ENCODE measurements at regions not wholly inside any gene's neighbourhood (a gene's known extent, or its start where the extent isn't known, plus 50 kb on each side); places are given as distances from the start of the nearest gene placed in this dataset.

DNA sequence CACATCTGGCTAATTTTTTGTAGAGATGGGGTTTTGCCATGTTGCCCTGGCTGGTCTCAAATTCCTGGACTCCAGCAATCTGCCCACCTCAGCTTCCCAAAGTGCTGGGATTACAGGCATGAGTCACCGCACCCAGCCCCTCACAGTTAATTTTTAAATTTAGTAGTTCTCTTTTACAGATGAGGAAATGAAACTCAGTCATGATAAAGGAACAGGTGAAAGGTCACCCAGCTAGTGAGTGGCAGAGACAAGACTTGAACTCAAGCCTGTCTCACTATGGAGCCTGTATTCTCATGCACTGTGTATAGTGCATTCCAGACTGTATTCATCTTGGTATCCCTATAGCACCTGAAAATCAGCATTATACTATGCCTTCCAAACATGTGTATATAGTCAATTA, 77.1 kb upstream of the WSB1 start:
- no peak for FAIRE-seq

DNA sequence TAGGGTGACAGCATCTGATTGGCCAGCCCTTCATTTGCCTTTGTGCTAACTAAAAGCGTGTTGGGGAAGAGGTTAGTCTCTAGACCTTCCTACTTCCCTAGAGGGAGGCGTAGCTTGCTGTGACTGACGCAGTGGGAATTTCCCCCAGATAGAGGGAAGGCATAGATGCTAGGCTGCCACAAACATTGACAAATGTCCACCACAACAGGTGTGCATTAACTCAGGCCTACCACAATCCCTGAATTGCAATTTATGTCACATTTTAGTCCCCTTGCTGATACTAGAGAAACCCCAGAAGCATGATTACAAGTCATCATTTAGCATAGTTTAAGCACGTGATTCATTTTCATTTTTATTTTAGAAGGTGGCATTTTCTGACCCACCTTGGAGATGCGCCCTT, 76.3 kb upstream of the WSB1 start:
- no peak for FAIRE-seq

GRCh38 chr17:27218041-27218440, 75.9 kb upstream of the WSB1 start:
- FAIRE-seq = no peak

- no peak for FAIRE-seq
Observed at GRCh38 chr17:27218719-27219488, 75.0 kb upstream of the WSB1 start.

- no peak for FAIRE-seq
Observed at GRCh38 chr17:27222515-27222914, 71.4 kb upstream of the WSB1 start.

DNA sequence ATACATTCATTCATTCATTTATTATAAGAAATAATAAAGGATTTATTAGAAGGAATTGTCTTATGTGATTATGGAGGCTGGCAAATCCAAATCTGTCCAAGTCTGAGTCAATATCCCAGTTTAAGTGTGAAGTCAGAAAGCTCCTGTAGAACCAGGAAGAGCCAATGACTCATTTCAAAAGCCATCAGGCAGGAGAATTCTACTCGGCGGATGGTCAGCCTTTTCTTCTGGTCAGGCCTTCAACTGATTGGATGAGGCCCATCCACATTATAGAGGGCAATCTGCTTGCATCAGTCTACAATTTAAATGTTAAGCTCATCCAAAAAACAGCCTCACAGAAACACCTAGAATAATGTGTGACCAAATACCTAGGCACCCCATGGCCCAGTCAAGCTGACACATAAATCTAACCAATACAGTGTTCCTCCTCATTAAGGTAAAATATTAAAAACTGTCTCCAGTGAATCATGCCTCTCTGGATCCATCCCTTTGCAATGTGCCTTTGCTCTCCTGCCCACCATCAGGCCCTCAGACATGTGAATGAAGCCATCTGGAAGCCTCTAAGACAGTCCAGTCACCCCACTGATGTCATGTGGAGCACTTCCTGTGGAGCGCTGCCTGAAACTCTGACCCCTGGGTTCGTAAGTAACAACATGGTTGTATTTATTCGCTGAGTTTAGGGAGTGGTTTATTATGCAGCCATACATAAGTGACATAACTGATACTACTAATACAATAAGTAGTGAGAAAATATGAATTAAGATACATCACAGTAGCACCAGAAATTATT, 69.2 kb upstream of the WSB1 start:
- FAIRE-seq = no peak

- peak; percentile 82 for FAIRE-seq
Observed at GRCh38 chr17:27226611-27227230, 67.2 kb upstream of the WSB1 start.

DNA sequence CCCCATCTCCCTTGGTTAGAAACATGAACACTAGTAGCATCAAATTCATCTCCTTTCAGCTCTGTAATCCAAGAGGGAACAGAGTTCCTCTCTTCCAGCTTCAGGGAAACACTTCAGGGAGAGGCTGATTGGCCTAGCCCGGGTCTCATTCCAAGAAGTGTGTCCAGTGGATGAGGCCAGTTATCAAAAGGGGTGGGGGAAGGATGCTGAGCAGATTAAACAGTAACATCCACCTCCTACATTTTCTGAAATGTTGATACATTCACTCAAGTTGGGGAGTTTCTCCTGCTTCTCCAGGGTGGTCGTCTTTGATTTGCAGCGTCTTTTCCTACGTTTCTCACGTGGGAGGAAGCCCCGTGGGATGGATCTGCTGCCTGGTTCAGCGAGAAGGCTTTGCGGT, 62.9 kb upstream of the WSB1 start:
- FAIRE-seq = no peak

DNA sequence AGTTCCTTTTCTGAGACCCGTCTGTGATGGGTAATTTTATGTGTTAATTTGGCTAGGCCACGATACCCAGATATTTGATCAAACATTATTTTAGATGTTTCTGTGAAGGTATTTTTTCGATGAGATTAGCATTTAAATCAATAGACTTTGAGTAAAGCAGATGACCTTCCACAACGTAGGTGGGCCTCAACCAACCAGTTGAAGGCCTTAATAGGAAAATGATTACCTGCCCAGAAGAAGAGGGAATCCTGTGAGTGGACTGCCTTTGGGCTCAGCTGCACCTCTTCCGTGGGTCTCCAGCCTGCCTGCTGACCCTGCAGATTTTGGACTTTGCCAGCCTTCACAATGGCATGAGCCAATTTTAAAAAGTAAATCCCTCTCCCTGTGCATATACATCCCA, 61.6 kb upstream of the WSB1 start:
- FAIRE-seq = no peak

DNA sequence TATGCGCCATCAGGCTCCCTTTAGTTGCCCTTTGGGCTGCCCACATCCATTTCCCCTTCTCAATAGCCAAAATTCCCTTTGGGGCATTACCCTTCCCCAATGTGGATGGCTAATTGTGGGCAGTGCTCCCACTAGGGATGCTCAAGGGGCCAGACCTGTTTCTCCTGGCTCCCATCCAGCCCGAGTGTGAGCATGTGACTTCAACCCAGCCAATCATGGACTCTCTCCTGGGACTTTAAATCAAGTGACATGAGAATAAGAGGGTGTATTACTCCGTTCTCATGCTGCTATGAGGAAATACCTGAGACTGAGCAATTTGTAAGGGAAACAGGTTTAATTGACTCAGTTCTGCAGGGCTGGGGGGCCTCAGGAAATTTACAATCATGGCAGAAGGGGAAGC, 60.9 kb upstream of the WSB1 start:
- FAIRE-seq = no peak

GRCh38 chr17:27233776-27234175, 60.1 kb upstream of the WSB1 start:
- FAIRE-seq = no peak

DNA sequence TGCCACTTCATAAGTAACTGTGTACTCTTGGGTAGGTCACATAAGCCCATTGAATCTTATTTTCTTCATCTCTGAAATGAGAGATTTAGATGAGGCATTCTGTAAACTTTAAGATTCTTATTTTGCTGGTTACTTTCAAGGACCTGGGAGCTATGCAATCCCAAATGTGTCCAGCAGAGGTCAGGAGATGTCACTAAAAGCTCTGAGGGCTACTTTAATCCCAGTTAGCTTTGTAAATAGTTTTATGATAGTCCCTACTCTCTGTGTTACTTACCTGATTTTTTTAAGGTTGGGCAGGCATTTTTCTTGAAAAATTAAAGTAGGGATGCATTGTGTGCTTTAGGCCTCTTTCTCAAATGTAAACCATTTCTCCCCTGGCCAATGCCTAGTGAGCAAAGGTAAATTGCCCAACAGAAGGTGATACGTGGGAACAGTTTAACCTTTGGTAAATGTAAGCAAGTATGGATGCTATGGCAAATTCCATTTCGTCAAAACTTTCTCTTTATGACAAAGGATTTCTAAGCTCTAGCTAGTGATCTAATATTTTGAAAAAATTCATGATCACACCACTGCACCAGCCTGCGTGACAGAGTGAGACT, 57.1 kb upstream of the WSB1 start:
- FAIRE-seq = peak; percentile 51

DNA sequence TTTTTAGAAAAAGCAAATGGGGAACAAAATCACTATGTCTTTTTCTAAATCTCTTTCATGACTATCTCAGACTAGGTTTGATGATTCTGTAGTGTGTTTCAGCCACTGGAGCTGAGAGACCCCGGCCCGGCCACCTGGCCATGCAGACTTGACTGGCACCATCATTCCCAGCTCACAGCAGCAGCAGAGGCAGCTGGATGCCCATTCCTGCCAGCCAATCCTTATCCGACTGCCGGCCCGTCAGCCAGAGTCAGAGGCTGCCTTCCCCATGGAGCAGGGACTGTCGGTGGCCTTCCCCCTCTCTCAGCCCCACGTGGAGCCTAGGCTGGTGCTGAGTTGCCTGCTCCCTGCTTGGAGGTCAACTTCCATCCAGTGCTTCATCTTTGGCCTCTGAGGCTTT, 56.0 kb upstream of the WSB1 start:
- no peak for FAIRE-seq

GRCh38 chr17:27239046-27239445, 54.9 kb upstream of the WSB1 start:
- FAIRE-seq = no peak

DNA sequence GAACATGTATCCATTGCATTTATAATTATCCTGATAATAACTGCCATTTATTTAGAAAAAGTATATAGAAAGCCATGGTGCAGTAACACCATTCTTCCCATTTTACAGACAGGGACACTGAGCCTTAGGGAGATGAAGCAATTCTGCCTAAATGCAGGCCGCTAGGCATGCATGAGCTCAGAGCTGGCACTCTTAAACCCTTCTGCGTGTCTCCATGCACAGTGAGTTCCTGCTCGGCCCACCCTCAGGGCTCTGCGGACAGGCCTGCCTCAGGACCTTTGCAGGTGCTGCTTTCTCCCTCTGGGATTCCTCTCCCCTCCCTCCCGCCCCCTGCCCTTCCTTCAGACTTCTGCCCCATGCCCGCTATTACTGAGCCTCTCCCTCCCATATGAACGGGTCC, 54.3 kb upstream of the WSB1 start:
- FAIRE-seq = no peak

DNA sequence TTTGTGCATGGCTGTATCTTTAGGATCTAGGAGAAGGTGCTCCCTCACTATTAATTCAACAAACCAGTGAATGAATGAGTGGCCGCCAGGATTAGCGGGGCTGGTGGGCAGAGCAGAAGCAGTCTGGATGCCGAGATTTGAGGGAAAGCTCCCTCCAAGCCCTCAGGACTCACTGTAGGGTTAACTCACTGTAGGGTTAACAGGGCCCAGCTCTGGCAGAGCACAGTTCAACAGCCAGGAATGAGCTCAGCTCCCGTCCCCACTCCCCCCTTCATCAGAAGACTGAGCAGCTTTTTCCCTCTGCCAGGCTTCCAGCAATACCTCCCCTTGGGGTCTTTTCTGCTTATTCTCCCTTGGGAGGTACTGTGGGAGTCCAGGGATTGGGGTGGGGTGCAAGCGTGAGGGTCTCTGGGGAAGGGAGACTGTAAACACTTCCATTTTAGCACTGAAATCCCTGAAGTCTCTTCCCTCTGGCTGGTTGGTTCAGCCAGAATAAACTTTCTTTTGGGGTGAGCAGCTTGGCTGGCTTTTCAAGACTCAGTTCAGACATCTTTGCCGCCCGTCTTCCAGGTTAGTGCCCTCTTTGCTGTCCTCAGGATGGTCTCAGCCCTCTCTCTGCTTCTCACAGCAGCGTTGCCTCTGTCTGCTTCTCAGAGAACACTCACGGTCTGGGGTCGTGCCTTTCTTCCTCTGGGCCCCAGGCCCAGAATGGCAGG, 53.7 kb upstream of the WSB1 start:
- no peak for FAIRE-seq

- FAIRE-seq = no peak
Observed at GRCh38 chr17:27240802-27241155, 53.1 kb upstream of the WSB1 start.

- FAIRE-seq = no peak
Observed at GRCh38 chr17:27241346-27241946, 52.5 kb upstream of the WSB1 start.

GRCh38 chr17:27242951-27243350, 51.0 kb upstream of the WSB1 start:
- FAIRE-seq = no peak

DNA sequence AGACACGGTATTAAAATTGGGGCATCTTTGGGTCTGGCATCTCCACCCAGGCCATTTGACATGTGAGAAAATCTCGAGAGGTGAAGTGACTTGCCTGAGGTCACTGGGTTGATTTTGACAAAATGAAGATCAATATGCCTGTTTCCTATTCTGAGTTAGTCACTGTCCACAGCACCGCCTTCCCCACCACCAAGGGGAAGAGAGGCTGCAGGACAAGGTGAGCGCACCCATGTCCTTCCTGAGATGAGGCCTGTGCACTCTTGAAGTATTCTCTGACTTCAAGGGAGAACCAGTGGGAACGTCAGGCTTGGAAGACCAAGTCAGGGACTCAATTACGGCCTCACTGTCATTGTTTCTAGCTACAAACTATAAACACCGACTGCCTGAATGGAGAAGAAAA, 49.9 kb upstream of the WSB1 start:
- FAIRE-seq = no peak
